Mucosa of descending colon (tissue), 3 donors: ENCODE measurements at regions not wholly inside any gene's neighbourhood (a gene's known extent, or its start where the extent isn't known, plus 50 kb on each side); places are given as distances from the start of the nearest gene placed in this dataset.

Experiments used
- ATAC-seq: fragments of 200-7000 bp; cut with Tn5 transposase; one replicate; pipeline ENCODE4 v1.9.1; 2020; ENCODE audit warnings: mild to moderate bottlenecking, moderate library complexity
- DNase-seq, 3 donors: peaks; one replicate each; pipeline ENCODE4 v3.0.0-alpha.2; 2020
- H3K36me3 ChIP-seq: fragments of 200-600 bp; one replicate; pipeline ENCODE4 v1.8.0; 2021; ENCODE audit warnings: low read depth, mild to moderate bottlenecking
- H3K4me1 ChIP-seq: fragments of 200-600 bp; one replicate; pipeline ENCODE4 v1.8.0; 2021; ENCODE audit warnings: low read depth, mild to moderate bottlenecking
- H3K4me3 ChIP-seq: fragments of 200-600 bp; one replicate; pipeline ENCODE4 v1.8.0; 2021; ENCODE audit warnings: mild to moderate bottlenecking
- H3K9me3 ChIP-seq: fragments of 200-600 bp; one replicate; pipeline ENCODE4 v1.8.0; 2021; ENCODE audit warnings: mild to moderate bottlenecking
- CTCF ChIP-seq: fragments of 200-600 bp; IDR thresholded peaks from one replicate; pipeline ENCODE4 v1.8.0; 2022; ENCODE audit warnings: antibody characterized with exemption, mild to moderate bottlenecking
- intact Hi-C, 2 donors: fragments of 100-400 bp; cut with DNase I in 1 of 2; cut with micrococcal nuclease in 1 of 2; formaldehyde crosslinking; loops; one replicate each; pipeline versions ENCODE4 v1.11.0 to v1.11.1; 2022; cut with DNase I, micrococcal nuclease
- donor health status: DM: no; HTN: no; CAD: no; lungs with moderate emphysema.
- donor health status: DM: no; HTN: no; CAD: no.
- donor health status: DM: no; HTN: yes; CAD: no.

- no peak for TF ChIP-seq CTCF
- Histone ChIP-seq H3K4me3 (no peak overlapping the region), H3K4me1 (peaks cover 4% of the 10 kb centered on the region), H3K9me3 (no peaks in the 10 kb centered on the region), H3K36me3 (no peaks in the 10 kb centered on the region)
- ATAC-seq, result peak; percentile 31
- no peak for DNase-seq
- intact Hi-C loops, result no loop called here
These were observed 100.3 kb upstream of the MTHFD1L start for GRCh38 chr6:150765067-150765764.

GRCh38 chr6:150766201-150766997, 99.1 kb upstream of the MTHFD1L start:
- Histone ChIP-seq H3K9me3 (no peaks in the 10 kb centered on the region), H3K4me1 (peaks cover 4% of the 10 kb centered on the region), H3K36me3 (no peaks in the 10 kb centered on the region), H3K4me3 (no peak overlapping the region)
- ATAC-seq (no peak), DNase-seq (no peak)
- intact Hi-C loops, result no loop called here
- TF ChIP-seq CTCF, result no peak

DNA sequence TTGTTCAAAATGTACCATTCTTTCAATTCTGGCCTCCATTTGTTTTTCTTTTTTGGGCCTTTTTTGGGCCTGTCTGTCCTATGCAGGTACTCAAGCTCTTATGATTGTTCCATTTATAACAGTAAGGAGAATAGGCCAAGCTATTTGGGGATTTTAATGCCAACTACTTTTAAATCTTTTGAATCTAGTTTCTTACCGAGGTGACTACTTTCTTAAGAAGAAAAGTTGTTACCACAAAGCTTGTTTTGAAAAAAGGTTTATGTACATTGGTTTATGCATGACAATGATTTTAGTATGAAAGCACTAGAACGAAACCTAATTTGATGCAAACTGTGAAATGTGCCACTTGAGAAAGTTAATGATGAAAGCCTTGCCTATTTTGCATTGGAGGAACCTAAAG, 98.3 kb upstream of the MTHFD1L start:
- H3K36me3 ChIP-seq, result no peaks in the 10 kb centered on the region
- no peak for TF ChIP-seq CTCF
- H3K9me3 ChIP-seq, result no peaks in the 10 kb centered on the region
- intact Hi-C loops, result no loop called here
- peaks cover 4% of the 10 kb centered on the region for H3K4me1 ChIP-seq
- ATAC-seq (no peak), DNase-seq (no peak)
- no peak overlapping the region for H3K4me3 ChIP-seq

- no peaks in the 10 kb centered on the region for H3K36me3 ChIP-seq
- intact Hi-C loops, result no loop called here
- DNase-seq (no peak), ATAC-seq (no peak)
- no peak overlapping the region for H3K4me3 ChIP-seq
- H3K9me3 ChIP-seq, result no peaks in the 10 kb centered on the region
- H3K4me1 ChIP-seq, result peaks cover 4% of the 10 kb centered on the region
- TF ChIP-seq CTCF, result no peak
These were observed 97.9 kb upstream of the MTHFD1L start for GRCh38 chr6:150767571-150768018.

DNA sequence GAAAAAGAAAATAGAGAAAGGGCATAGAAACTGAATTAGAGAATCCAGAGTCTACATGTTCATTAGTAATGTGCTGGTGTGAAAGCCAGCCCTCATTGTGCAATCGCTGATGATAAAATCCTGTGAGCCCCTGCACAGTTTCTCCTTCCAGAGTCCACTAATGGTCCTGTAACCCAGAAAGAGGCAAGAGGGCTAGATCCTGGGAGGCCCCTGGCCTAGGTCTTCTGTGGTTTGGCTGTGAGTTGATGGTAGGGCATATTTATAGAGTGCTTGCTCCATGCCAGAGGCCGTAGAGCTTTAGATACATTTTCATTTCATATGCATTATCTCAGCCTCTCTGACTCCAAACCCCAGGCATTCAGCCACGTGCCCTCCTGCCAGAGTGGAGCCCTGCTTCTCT, 94.9 kb upstream of the MTHFD1L start:
- no peaks in the 10 kb centered on the region for H3K4me1 ChIP-seq
- peaks cover 4% of the 10 kb centered on the region for H3K9me3 ChIP-seq
- H3K36me3 ChIP-seq, result no peaks in the 10 kb centered on the region
- ATAC-seq, result no peak
- intact Hi-C loops, result no loop called here
- TF ChIP-seq CTCF, result no peak
- no peak for DNase-seq
- H3K4me3 ChIP-seq, result no peak overlapping the region
